HG02870 (cell line): ENCODE measurements at regions not wholly inside any gene's neighbourhood (a gene's known extent, or its start where the extent isn't known, plus 50 kb on each side); places are given as distances from the start of the nearest gene placed in this dataset.

ENCODE experiments used
- ATAC-seq: cut with Tn5 transposase; IDR thresholded peaks from one replicate; pipeline ENCODE4 v1.9.1; 2021; ENCODE audit warnings: mild to moderate bottlenecking, moderate library complexity; ENCODE audit not compliant: unreplicated experiment

- ATAC-seq = no peak
Observed at GRCh38 chr14:75370416-75371205, 57.2 kb upstream of the JDP2 start.

GRCh38 chr14:75371297-75371696, 56.5 kb upstream of the JDP2 start:
- no peak for ATAC-seq

- no peak for ATAC-seq
Observed at GRCh38 chr14:75372260-75372659, 55.6 kb upstream of the JDP2 start.

- ATAC-seq = no peak
Observed at GRCh38 chr14:75373133-75373532, 54.7 kb upstream of the JDP2 start.

- ATAC-seq = no peak
Observed at GRCh38 chr14:75373616-75374015, 54.2 kb upstream of the JDP2 start.

GRCh38 chr14:75374911-75375310, 52.9 kb upstream of the JDP2 start:
- ATAC-seq = no peak

GRCh38 chr14:75375983-75376382, 51.8 kb upstream of the JDP2 start:
- ATAC-seq = no peak
